BE2C (cell line): ENCODE measurements at regions not wholly inside any gene's neighbourhood (a gene's known extent, or its start where the extent isn't known, plus 50 kb on each side); places are given as distances from the start of the nearest gene placed in this dataset.
"Not testable (repeated sequence)": the region's sequence is repeated elsewhere in the genome, so short reads cannot be mapped to it uniquely, and the experiment has no call there.

Source experiments
- DNase-seq: peaks from one replicate; pipeline ENCODE4 v3.0.0-alpha.2; 2020
- H3K27me3 ChIP-seq: fragments of 250-450 bp; sonication (Bioruptor Pico); 2 replicates; pipeline ENCODE4 v1.5.1; 2020; ENCODE audit warnings: mild to moderate bottlenecking
- H3K36me3 ChIP-seq: fragments of 250-450 bp; sonication (Bioruptor Pico); 2 replicates; pipeline ENCODE4 v1.5.1; 2020; ENCODE audit warnings: mild to moderate bottlenecking
- H3K4me1 ChIP-seq: fragments of 250-450 bp; sonication (Bioruptor Pico); 2 replicates; pipeline ENCODE4 v1.5.1; 2020
- H3K4me3 ChIP-seq: 2 replicates; pipeline ENCODE4 v1.5.1; 2011; ENCODE audit warnings: low read depth, low read length
- H3K9me3 ChIP-seq: fragments of 250-450 bp; sonication (Bioruptor Pico); 2 replicates; pipeline ENCODE4 v1.5.1; 2020
- TF ChIP-seq, protein P1 (sequence below): IDR thresholded peaks from 2 replicates; pipeline ENCODE4 v1.5.1; 2012; ENCODE audit warnings: mild to moderate bottlenecking, low read depth, low read length

- Histone ChIP-seq H3K36me3 (no peaks in the 10 kb centered on the region), H3K4me1 (no peaks in the 10 kb centered on the region), H3K4me3 (no peak overlapping the region), H3K27me3 (peaks cover 8% of the 10 kb centered on the region), H3K9me3 (no peaks in the 10 kb centered on the region)
- TF ChIP-seq, protein P1, sequence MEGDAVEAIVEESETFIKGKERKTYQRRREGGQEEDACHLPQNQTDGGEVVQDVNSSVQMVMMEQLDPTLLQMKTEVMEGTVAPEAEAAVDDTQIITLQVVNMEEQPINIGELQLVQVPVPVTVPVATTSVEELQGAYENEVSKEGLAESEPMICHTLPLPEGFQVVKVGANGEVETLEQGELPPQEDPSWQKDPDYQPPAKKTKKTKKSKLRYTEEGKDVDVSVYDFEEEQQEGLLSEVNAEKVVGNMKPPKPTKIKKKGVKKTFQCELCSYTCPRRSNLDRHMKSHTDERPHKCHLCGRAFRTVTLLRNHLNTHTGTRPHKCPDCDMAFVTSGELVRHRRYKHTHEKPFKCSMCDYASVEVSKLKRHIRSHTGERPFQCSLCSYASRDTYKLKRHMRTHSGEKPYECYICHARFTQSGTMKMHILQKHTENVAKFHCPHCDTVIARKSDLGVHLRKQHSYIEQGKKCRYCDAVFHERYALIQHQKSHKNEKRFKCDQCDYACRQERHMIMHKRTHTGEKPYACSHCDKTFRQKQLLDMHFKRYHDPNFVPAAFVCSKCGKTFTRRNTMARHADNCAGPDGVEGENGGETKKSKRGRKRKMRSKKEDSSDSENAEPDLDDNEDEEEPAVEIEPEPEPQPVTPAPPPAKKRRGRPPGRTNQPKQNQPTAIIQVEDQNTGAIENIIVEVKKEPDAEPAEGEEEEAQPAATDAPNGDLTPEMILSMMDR = no peak
- DNase-seq = no peak
Measured at GRCh38 chr13:43946281-43946680, 66.6 kb downstream of the LACC1 start.

DNA sequence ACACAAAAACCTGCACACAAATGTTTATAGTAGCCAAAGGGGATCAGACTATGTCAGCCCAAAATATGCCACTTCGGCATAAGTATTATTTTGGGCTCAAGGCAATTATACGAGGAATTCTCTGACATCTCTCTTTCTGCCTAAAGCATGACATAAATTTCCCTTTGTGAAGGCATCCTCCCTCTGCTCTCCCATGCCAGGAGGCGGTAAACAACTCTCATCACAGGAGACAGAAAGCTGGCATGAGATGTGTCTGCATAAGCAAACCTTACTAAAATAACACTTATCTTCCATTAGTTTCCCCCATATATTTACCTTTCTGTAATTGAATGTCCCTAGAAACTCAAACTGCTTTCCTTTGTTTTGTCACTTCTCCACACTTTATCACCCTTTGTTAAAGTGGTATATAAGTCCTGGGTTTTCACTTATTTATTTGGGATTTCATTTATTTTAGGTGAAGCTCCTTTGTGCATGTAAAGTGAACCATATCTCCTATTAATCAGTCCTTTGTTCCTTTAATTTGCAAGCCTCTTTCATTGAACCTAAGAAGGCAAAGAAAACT lies 68.3 kb downstream of the LACC1 start:
- H3K27me3 ChIP-seq = peaks cover 9% of the 10 kb centered on the region
- TF ChIP-seq, protein P1 = no peak
- no peaks in the 10 kb centered on the region for H3K36me3 ChIP-seq

DNA sequence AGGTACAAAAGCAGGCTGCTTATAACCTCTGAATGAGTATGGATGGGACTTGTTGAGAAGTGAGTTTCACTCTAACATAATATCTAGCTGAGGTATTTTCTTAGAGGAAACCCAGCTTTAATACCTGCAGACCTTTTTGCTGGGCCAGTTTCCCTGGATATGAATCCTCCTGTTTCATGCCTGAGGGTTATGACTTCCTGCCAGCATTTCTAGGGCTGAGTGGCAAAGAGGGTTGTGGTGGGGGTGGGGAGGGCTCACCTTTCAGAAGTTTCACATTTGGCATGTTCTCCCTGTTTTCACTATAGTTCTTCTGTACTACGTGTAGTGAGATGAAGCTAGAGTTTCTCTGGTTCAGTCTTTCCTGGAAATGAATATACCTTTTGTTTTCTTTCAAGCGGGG lies 73.7 kb downstream of the LACC1 start:
- TF ChIP-seq, protein P1 = no peak
- no peak for DNase-seq
- no peaks in the 10 kb centered on the region for H3K9me3 ChIP-seq
- H3K4me3 ChIP-seq = no peak overlapping the region
- H3K4me1 ChIP-seq = no peaks in the 10 kb centered on the region
- peaks cover 16% of the 10 kb centered on the region for H3K27me3 ChIP-seq
- H3K36me3 ChIP-seq = no peaks in the 10 kb centered on the region

More for the DNA sequence above, 68.3 kb downstream of the LACC1 start:
- H3K4me1 ChIP-seq = no peaks in the 10 kb centered on the region
- H3K4me3 ChIP-seq = no peak overlapping the region
- DNase-seq = no peak
- H3K9me3 ChIP-seq = no peaks in the 10 kb centered on the region

DNA sequence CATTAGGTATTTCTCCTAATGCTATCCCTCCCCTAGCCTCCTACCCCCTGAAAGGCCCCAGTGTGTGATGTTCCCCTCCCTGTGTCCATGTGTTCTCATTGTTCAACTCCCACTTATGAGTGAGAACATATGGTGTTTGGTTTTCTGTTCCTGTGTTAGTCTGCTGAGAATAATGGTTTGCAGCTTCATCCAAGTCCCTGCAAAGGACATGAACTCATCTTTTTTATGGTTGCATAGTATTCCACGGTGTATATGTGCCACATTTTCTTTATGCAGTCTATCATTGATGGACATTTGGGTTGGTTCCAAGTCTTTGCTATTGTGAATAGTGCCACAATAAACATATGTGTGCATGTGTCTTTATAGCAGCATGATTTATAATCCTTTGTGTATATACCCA lies 77.3 kb downstream of the LACC1 start:
- H3K36me3 ChIP-seq, H3K9me3 ChIP-seq, H3K4me1 ChIP-seq, DNase-seq, H3K4me3 ChIP-seq: not testable (repeated sequence)
- peaks cover 23% of the 10 kb centered on the region for H3K27me3 ChIP-seq

GRCh38 chr13:43959291-43959690 lies 79.6 kb downstream of the LACC1 start:
- Histone ChIP-seq H3K27me3 (peaks cover 12% of the 10 kb centered on the region), H3K9me3 (no peaks in the 10 kb centered on the region), H3K4me3 (no peak overlapping the region), H3K4me1 (no peaks in the 10 kb centered on the region), H3K36me3 (no peaks in the 10 kb centered on the region)
- TF ChIP-seq, protein P1 = no peak
- DNase-seq = no peak

GRCh38 chr13:43961909-43962308 lies 82.2 kb downstream of the LACC1 start:
- Histone ChIP-seq H3K9me3 (no peaks in the 10 kb centered on the region), H3K36me3 (no peaks in the 10 kb centered on the region), H3K4me3 (no peak overlapping the region), H3K4me1 (no peaks in the 10 kb centered on the region), H3K27me3 (peaks cover 11% of the 10 kb centered on the region; the same call in 1 of the 2 replicates)
- DNase-seq = no peak
- TF ChIP-seq, protein P1 = no peak
